HG03460 (cell line): ENCODE measurements at regions not wholly inside any gene's neighbourhood (a gene's known extent, or its start where the extent isn't known, plus 50 kb on each side); places are given as distances from the start of the nearest gene placed in this dataset.

Source experiments
- ATAC-seq: cut with Tn5 transposase; IDR thresholded peaks from one replicate; pipeline ENCODE4 v1.9.1; 2021; ENCODE audit not compliant: unreplicated experiment

- no peak for ATAC-seq
Measured at GRCh38 chr18:55862693-55863390, 274.9 kb upstream of the TCF4 start.

GRCh38 chr18:55861266-55861665, 273.3 kb upstream of the TCF4 start:
- no peak for ATAC-seq

GRCh38 chr18:55858661-55859515, 270.9 kb upstream of the TCF4 start:
- ATAC-seq: no peak

- no peak for ATAC-seq
Measured at GRCh38 chr18:55857956-55858355, 270.0 kb upstream of the TCF4 start.

- ATAC-seq: no peak
Measured at GRCh38 chr18:55857409-55857808, 269.4 kb upstream of the TCF4 start.

GRCh38 chr18:55856679-55857078, 268.7 kb upstream of the TCF4 start:
- ATAC-seq: no peak

- ATAC-seq: no peak
Measured at GRCh38 chr18:55856229-55856628, 268.2 kb upstream of the TCF4 start.

- no peak for ATAC-seq
Measured at GRCh38 chr18:55853268-55853667, 265.3 kb upstream of the TCF4 start.

- ATAC-seq: no peak
Measured at GRCh38 chr18:55850904-55851303, 262.9 kb upstream of the TCF4 start.

- no peak for ATAC-seq
Measured at GRCh38 chr18:55849391-55849790, 261.4 kb upstream of the TCF4 start.

GRCh38 chr18:55847960-55848359, 260.0 kb upstream of the TCF4 start:
- no peak for ATAC-seq

GRCh38 chr18:55845221-55845620, 257.2 kb upstream of the TCF4 start:
- ATAC-seq: no peak

GRCh38 chr18:55844382-55844781, 256.4 kb upstream of the TCF4 start:
- no peak for ATAC-seq

GRCh38 chr18:55841314-55841713, 253.3 kb upstream of the TCF4 start:
- no peak for ATAC-seq

- ATAC-seq: no peak
Measured at GRCh38 chr18:55840601-55841170, 252.7 kb upstream of the TCF4 start.

- ATAC-seq: no peak
Measured at GRCh38 chr18:55839343-55839742, 251.4 kb upstream of the TCF4 start.

GRCh38 chr18:55838841-55839240, 250.8 kb upstream of the TCF4 start:
- no peak for ATAC-seq

GRCh38 chr18:55838319-55838718, 250.3 kb upstream of the TCF4 start:
- no peak for ATAC-seq

- ATAC-seq: no peak
Measured at GRCh38 chr18:55833543-55833942, 245.6 kb upstream of the TCF4 start.

GRCh38 chr18:55830544-55830943, 242.6 kb upstream of the TCF4 start:
- ATAC-seq: no peak

GRCh38 chr18:55821219-55821618, 233.2 kb upstream of the TCF4 start:
- ATAC-seq: no peak

- no peak for ATAC-seq
Measured at GRCh38 chr18:55819448-55819847, 231.5 kb upstream of the TCF4 start.
